Upper lobe of right lung (tissue), 1 donor: ENCODE measurements at regions not wholly inside any gene's neighbourhood (a gene's known extent, or its start where the extent isn't known, plus 50 kb on each side); places are given as distances from the start of the nearest gene placed in this dataset.

Experiments
- ATAC-seq: fragments of 200-7000 bp; cut with Tn5 transposase; one replicate; pipeline ENCODE4 v1.9.1; 2020; ENCODE audit warnings: mild to moderate bottlenecking, moderate library complexity
- DNase-seq: peaks from one replicate; pipeline ENCODE4 v3.0.0-alpha.2; 2020
- H3K27ac ChIP-seq: fragments of 200-600 bp; one replicate; pipeline ENCODE4 v1.8.0; 2022
- H3K27me3 ChIP-seq: fragments of 200-600 bp; one replicate; pipeline ENCODE4 v1.8.0; 2022; ENCODE audit warnings: mild to moderate bottlenecking
- H3K36me3 ChIP-seq: fragments of 200-600 bp; one replicate; pipeline ENCODE4 v1.8.0; 2022
- H3K4me1 ChIP-seq: fragments of 200-600 bp; one replicate; pipeline ENCODE4 v1.8.0; 2022
- H3K4me3 ChIP-seq: fragments of 200-600 bp; one replicate; pipeline ENCODE4 v1.8.0; 2022; ENCODE audit warnings: mild to moderate bottlenecking
- H3K9me3 ChIP-seq: fragments of 200-600 bp; one replicate; pipeline ENCODE4 v1.8.0; 2022
- CTCF ChIP-seq: fragments of 200-600 bp; IDR thresholded peaks from one replicate; pipeline ENCODE4 v1.8.0; 2022; ENCODE audit warnings: antibody characterized with exemption
- intact Hi-C: fragments of 100-400 bp; cut with DNase I; formaldehyde crosslinking; loops from one replicate; pipeline ENCODE4 v1.11.0; 2022
- donor health status: DM: no; HTN: yes; CAD: no; lungs with severe emphysema.

DNA sequence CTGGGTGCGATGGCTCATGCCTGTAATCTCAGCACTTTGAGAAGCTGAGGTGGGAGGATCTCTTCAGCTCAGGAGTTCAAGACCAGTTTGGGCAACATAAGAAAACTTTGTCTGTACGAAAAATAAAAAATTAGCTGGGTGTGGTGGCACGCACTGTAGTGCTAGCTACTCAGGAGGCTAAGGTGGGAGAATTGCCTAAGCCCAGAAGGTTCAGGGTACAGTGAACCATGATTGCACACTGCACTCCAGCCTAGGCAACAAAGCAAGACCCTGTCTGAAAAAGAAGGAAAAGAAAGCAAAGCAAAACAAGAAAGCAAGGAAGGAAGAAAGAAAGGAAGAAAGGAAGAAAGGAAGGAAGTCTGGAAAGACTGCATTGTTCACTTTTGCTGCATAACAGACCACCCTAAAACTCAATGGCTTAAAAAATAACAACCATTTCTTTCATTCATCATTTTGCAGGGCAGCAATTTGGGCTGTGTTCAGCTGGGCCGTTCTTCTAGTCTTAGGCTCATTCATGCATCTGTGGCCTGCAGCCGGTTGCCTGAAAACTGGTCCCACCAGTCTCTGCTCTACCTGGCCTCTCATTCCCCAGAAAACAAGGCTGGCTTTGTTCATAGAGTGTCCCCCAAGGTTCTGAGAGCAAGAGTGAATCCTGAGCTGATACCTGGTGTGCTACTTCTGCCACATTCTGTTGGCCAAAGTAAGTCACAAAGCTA, 82.4 kb upstream of the MIER3 start:
- intact Hi-C loops, result no loop called here
- ATAC-seq (no peak), DNase-seq (no peak)
- Histone ChIP-seq H3K27me3 (no peaks in the 10 kb centered on the region), H3K4me1 (no peaks in the 10 kb centered on the region), H3K27ac (no peak overlapping the region), H3K36me3 (no peaks in the 10 kb centered on the region), H3K4me3 (no peak overlapping the region), H3K9me3 (no peaks in the 10 kb centered on the region)
- TF ChIP-seq CTCF, result no peak

DNA sequence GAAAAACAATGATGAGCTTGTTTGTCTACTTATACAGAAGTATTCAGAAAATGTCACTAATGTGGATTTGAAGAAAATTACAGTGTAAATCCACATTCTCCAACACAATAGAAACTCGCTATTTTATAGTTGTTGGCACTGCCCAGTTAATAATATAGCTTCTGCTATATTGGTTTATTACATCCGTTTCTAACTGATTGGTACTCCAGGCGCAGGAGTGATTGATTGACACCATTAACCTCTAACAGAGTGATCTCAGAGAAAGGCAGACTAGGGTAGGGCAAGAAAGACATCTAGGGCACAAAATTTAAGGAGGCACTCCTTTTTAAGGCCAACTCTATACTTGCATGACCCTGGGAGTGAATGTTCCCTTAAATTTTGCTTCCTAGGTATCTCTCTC, 84.0 kb upstream of the MIER3 start:
- Histone ChIP-seq H3K27me3 (no peaks in the 10 kb centered on the region), H3K36me3 (no peaks in the 10 kb centered on the region), H3K27ac (no peak overlapping the region), H3K4me1 (no peaks in the 10 kb centered on the region), H3K4me3 (no peak overlapping the region), H3K9me3 (no peaks in the 10 kb centered on the region)
- intact Hi-C loops, result no loop called here
- no peak for TF ChIP-seq CTCF
- no peak for ATAC-seq
- DNase-seq, result no peak

- intact Hi-C loops, result no loop called here
- no peaks in the 10 kb centered on the region for H3K36me3 ChIP-seq
Measured at GRCh38 chr5:57036761-57037160, 84.8 kb upstream of the MIER3 start.

DNA sequence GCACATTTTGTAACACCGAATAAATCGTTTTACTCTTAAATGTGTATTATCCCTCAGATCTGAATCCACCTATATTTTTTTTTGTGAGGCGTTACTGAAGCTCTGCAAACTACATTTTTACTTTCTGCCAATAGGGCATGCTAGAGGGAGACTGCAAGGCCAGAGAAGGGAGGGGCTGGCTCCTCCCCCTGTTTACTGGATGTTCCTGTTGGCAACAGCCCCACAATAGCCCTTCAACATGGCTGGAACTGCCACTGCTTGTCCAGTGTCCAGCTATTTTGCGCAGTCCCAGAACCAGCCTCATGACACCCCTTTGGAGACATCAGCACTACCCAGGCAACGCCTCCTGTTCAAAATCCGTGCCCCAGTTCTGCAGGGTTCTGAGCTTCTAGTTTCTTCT, 85.4 kb upstream of the MIER3 start:
- DNase-seq (no peak), ATAC-seq (no peak)
- no peak for TF ChIP-seq CTCF
- no peaks in the 10 kb centered on the region for H3K9me3 ChIP-seq
- no peak overlapping the region for H3K4me3 ChIP-seq
- intact Hi-C loops, result no loop called here
- H3K27me3 ChIP-seq, result no peaks in the 10 kb centered on the region
- H3K4me1 ChIP-seq, result no peaks in the 10 kb centered on the region
- H3K27ac ChIP-seq, result no peak overlapping the region
- H3K36me3 ChIP-seq, result no peaks in the 10 kb centered on the region

More at GRCh38 chr5:57036761-57037160, 84.8 kb upstream of the MIER3 start:
- Histone ChIP-seq H3K4me1 (no peaks in the 10 kb centered on the region), H3K27ac (no peak overlapping the region), H3K4me3 (no peak overlapping the region), H3K9me3 (no peaks in the 10 kb centered on the region), H3K27me3 (no peaks in the 10 kb centered on the region)
- TF ChIP-seq CTCF, result no peak
- DNase-seq (no peak), ATAC-seq (no peak)

GRCh38 chr5:57041570-57041969, 89.6 kb upstream of the MIER3 start:
- Histone ChIP-seq H3K27me3 (no peaks in the 10 kb centered on the region), H3K36me3 (no peaks in the 10 kb centered on the region), H3K27ac (no peak overlapping the region), H3K4me1 (no peaks in the 10 kb centered on the region), H3K4me3 (no peak overlapping the region), H3K9me3 (no peaks in the 10 kb centered on the region)
- DNase-seq (no peak), ATAC-seq (no peak)
- intact Hi-C loops, result no loop called here
- no peak for TF ChIP-seq CTCF

DNA sequence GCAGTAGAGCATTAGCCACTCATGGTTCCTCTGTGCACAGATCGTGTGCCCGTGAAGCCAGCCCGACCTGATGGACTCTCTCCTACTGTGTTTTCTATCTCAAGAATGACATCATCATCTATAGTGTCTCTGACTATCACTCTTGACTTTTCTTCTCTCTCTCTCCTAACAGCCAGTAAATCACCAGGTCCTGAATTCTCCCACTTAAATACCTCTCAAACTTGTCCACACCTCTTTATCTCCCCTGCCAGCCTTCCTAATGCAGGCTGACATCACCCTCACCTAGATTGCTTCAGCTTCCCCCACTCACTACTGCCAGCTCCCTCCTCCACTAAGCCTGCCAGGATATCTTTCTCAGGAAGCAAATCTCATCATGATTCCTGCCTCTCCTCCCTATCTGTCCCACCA, 90.6 kb upstream of the MIER3 start:
- no peaks in the 10 kb centered on the region for H3K4me1 ChIP-seq
- TF ChIP-seq CTCF, result no peak
- H3K9me3 ChIP-seq, result no peaks in the 10 kb centered on the region
- no peaks in the 10 kb centered on the region for H3K27me3 ChIP-seq
- no peak overlapping the region for H3K4me3 ChIP-seq
- intact Hi-C loops, result no loop called here
- no peaks in the 10 kb centered on the region for H3K36me3 ChIP-seq
- no peak overlapping the region for H3K27ac ChIP-seq
- no peak for ATAC-seq
- no peak for DNase-seq
